Keratinocyte (primary cell): ENCODE measurements at regions not wholly inside any gene's neighbourhood (a gene's known extent, or its start where the extent isn't known, plus 50 kb on each side); places are given as distances from the start of the nearest gene placed in this dataset.

Experiments used
- DNase-seq: peaks from one replicate; pipeline ENCODE4 v3.0.0-alpha.2; 2011; ENCODE audit warnings: low read depth, missing footprints, low spot score
- FAIRE-seq: peaks from 2 replicates; lab custom pipeline; 2011; peaks lifted over from hg19 to GRCh38; lab: Jason Lieb, UNC
- H2AFZ ChIP-seq: 2 replicates; pipeline ENCODE4 v1.6.0; 2012; ENCODE audit warnings: low read length, control low read depth, inconsistent platforms; ENCODE audit not compliant: control insufficient read depth
- H3K27ac ChIP-seq: 2 replicates; pipeline ENCODE4 v1.5.1; 2011; ENCODE audit warnings: low read length; ENCODE audit not compliant: control insufficient read depth, insufficient read depth
- H3K27me3 ChIP-seq: 3 replicates; pipeline ENCODE4 v1.6.0; 2011; ENCODE audit warnings: low read length; ENCODE audit not compliant: control insufficient read depth, insufficient read depth; ENCODE audit errors: extremely low read depth
- H3K36me3 ChIP-seq, 2 experiments: 2 replicates in 1 of 2; 3 replicates in 1 of 2; pipeline ENCODE4 v1.5.1; 2011; ENCODE audit warnings: low read length in 2 of 2, mild to moderate bottlenecking in 1 of 2; ENCODE audit not compliant: control insufficient read depth in 2 of 2, insufficient read depth in 2 of 2; ENCODE audit errors: extremely low read depth in 1 of 2
- H3K4me1 ChIP-seq: 3 replicates; pipeline ENCODE4 v1.5.1; 2011; ENCODE audit warnings: low read length; ENCODE audit not compliant: control insufficient read depth, insufficient read depth; ENCODE audit errors: extremely low read depth
- H3K4me2 ChIP-seq: 3 replicates; pipeline ENCODE4 v1.6.0; 2011; ENCODE audit warnings: low read depth, low read length; ENCODE audit not compliant: control insufficient read depth, insufficient read depth; ENCODE audit errors: extremely low read depth
- H3K4me3 ChIP-seq, 3 experiments: fragments of 200-600 bp in 1 of 3; sonication (generic) in 1 of 3; 2 replicates in 2 of 3; 3 replicates in 1 of 3; pipeline ENCODE4 v1.5.1; 2011 to 2016; ENCODE audit warnings: low read length in 3 of 3, mild to moderate bottlenecking in 3 of 3, control low read depth in 2 of 3, inconsistent platforms in 1 of 3, low read depth in 1 of 3, mixed read lengths in 1 of 3, mixed run types in 1 of 3, moderate library complexity in 1 of 3; ENCODE audit not compliant: control insufficient read depth in 2 of 3, insufficient read depth in 2 of 3; ENCODE audit errors: extremely low read depth in 1 of 3
- H3K79me2 ChIP-seq: 2 replicates; pipeline ENCODE4 v1.6.0; 2012; ENCODE audit warnings: low read length; ENCODE audit not compliant: control insufficient read depth, insufficient read depth
- H3K9ac ChIP-seq: 3 replicates; pipeline ENCODE4 v1.6.0; 2011; ENCODE audit warnings: low read length; ENCODE audit not compliant: control insufficient read depth, insufficient read depth; ENCODE audit errors: extremely low read depth
- H3K9me1 ChIP-seq: 3 replicates; pipeline ENCODE4 v1.6.0; 2011; ENCODE audit warnings: low read length; ENCODE audit not compliant: control insufficient read depth, insufficient read depth; ENCODE audit errors: extremely low read depth
- H3K9me3 ChIP-seq: 2 replicates; pipeline ENCODE4 v1.5.1; 2012; ENCODE audit warnings: low read depth, low read length; ENCODE audit not compliant: control insufficient read depth
- H4K20me1 ChIP-seq: 3 replicates; pipeline ENCODE4 v1.6.0; 2011; ENCODE audit warnings: low read length; ENCODE audit not compliant: control insufficient read depth, insufficient read depth; ENCODE audit errors: extremely low read depth
- CTCF ChIP-seq, 3 experiments: IDR thresholded peaks in 1 of 3; conservative IDR thresholded peaks in 1 of 3; optimal IDR thresholded peaks in 1 of 3; 2 replicates in 2 of 3; 3 replicates in 1 of 3; pipeline versions ENCODE3 to v1.5.1; 2011; ENCODE audit warnings: low read length in 3 of 3, mild to moderate bottlenecking in 3 of 3, moderate library complexity in 2 of 3, control low read depth in 1 of 3, inconsistent platforms in 1 of 3; ENCODE audit not compliant: insufficient read depth in 2 of 3; ENCODE audit errors: extremely low read depth in 1 of 3
- EZH2 ChIP-seq: IDR thresholded peaks from one replicate; pipeline ENCODE4 v1.6.1; 2012; ENCODE audit warnings: inconsistent platforms, mild to moderate bottlenecking, low read length, moderate library complexity
- dilution Hi-C: fragments of 300-500 bp; cut with MboI; formaldehyde crosslinking; loops from one replicate; pipeline ENCODE4 v1.7.0; 2020; ENCODE audit warnings: low sequenced_read_pairs; ENCODE audit not compliant: extremely low pct_ligation_motif_present

- peak overlapping the region; percentile 16 for H3K4me2 ChIP-seq
- no peak for TF ChIP-seq CTCF (optimal IDR thresholded peaks at IDR 0.05 in 1 of 3, IDR thresholded peaks at IDR 0.05 in 1 of 3, conservative IDR thresholded peaks at IDR 0.05 in 1 of 3; ENCODE audit: extremely low read depth in 1 of 3, insufficient read depth in 2 of 3, low read length in 3 of 3)
- no peak for TF ChIP-seq EZH2
Observed at GRCh38 chr6:141252828-141253608, 879.7 kb upstream of the GJE1 start.

GRCh38 chr6:141251286-141251685 is 881.4 kb upstream of the GJE1 start:
- no peak for FAIRE-seq

More at GRCh38 chr6:141252828-141253608, 879.7 kb upstream of the GJE1 start:
- H3K36me3 ChIP-seq: no peaks in the 10 kb centered on the region
- FAIRE-seq (no peak), DNase-seq (no peak)
- H3K9me3 ChIP-seq: no peaks in the 10 kb centered on the region
- no peaks in the 10 kb centered on the region for H3K27me3 ChIP-seq
- H3K4me3 ChIP-seq: no peak overlapping the region
- H3K27ac ChIP-seq: no peak overlapping the region
- H3K9me1 ChIP-seq: no peaks in the 10 kb centered on the region
- H2AFZ ChIP-seq: peak overlapping the region; percentile 7
- dilution Hi-C loops: no loop called here
- H3K4me1 ChIP-seq: no peaks in the 10 kb centered on the region
- no peaks in the 10 kb centered on the region for H3K79me2 ChIP-seq
- H4K20me1 ChIP-seq: no peaks in the 10 kb centered on the region
- H3K9ac ChIP-seq: no peak overlapping the region

More at GRCh38 chr6:141251286-141251685, 881.4 kb upstream of the GJE1 start:
- H3K9me1 ChIP-seq: no peaks in the 10 kb centered on the region
- no peak overlapping the region for H3K4me2 ChIP-seq
- H3K36me3 ChIP-seq: no peaks in the 10 kb centered on the region
- dilution Hi-C loops: no loop called here
- no peak for TF ChIP-seq CTCF (optimal IDR thresholded peaks at IDR 0.05 in 1 of 3, IDR thresholded peaks at IDR 0.05 in 1 of 3, conservative IDR thresholded peaks at IDR 0.05 in 1 of 3; ENCODE audit: extremely low read depth in 1 of 3, insufficient read depth in 2 of 3, low read length in 3 of 3)
- TF ChIP-seq EZH2: no peak
- H3K27ac ChIP-seq: no peak overlapping the region
- H3K4me1 ChIP-seq: no peaks in the 10 kb centered on the region
- no peaks in the 10 kb centered on the region for H3K27me3 ChIP-seq
- no peaks in the 10 kb centered on the region for H3K9me3 ChIP-seq
- H3K9ac ChIP-seq: no peak overlapping the region
- no peak overlapping the region for H2AFZ ChIP-seq
- no peaks in the 10 kb centered on the region for H3K79me2 ChIP-seq
- no peaks in the 10 kb centered on the region for H4K20me1 ChIP-seq
- no peak overlapping the region for H3K4me3 ChIP-seq
- no peak for DNase-seq
